H9 (cell line): ENCODE measurements at regions not wholly inside any gene's neighbourhood (a gene's known extent, or its start where the extent isn't known, plus 50 kb on each side); places are given as distances from the start of the nearest gene placed in this dataset.

Experiments
- DNase-seq: peaks from one replicate; pipeline ENCODE4 v3.0.0-alpha.2; 2017
- H2AFZ ChIP-seq: one replicate; pipeline ENCODE4 v1.6.1; 2013; ENCODE audit warnings: mild to moderate bottlenecking, low read length, control low read depth, moderate library complexity
- H2AK5ac ChIP-seq: 2 replicates; pipeline ENCODE4 v1.6.1; 2013; ENCODE audit warnings: low read length, control low read depth, mixed read lengths; ENCODE audit not compliant: insufficient read length
- H2BK120ac ChIP-seq: one replicate; pipeline ENCODE4 v1.6.1; 2013; ENCODE audit warnings: low read depth, mild to moderate bottlenecking, low read length, control low read depth, inconsistent platforms; ENCODE audit not compliant: poor library complexity, severe bottlenecking
- H2BK12ac ChIP-seq: 2 replicates; pipeline ENCODE4 v1.6.1; 2013; ENCODE audit warnings: low read length, control low read depth, mixed read lengths, low read depth; ENCODE audit not compliant: insufficient read length
- H2BK15ac ChIP-seq: 2 replicates; pipeline ENCODE4 v1.6.1; 2013; ENCODE audit warnings: low read depth, low read length, control low read depth
- H2BK20ac ChIP-seq: one replicate; pipeline ENCODE4 v1.6.1; 2013; ENCODE audit warnings: low read depth, mild to moderate bottlenecking, low read length, control low read depth, inconsistent platforms; ENCODE audit not compliant: poor library complexity, severe bottlenecking
- H2BK5ac ChIP-seq: 2 replicates; pipeline ENCODE4 v1.6.1; 2013; ENCODE audit warnings: low read length, control low read depth, mixed read lengths; ENCODE audit not compliant: insufficient read length
- H3K14ac ChIP-seq: 2 replicates; pipeline ENCODE4 v1.6.1; 2013; ENCODE audit warnings: low read length, control low read depth; ENCODE audit not compliant: insufficient read depth
- H3K18ac ChIP-seq: 2 replicates; pipeline ENCODE4 v1.6.1; 2013; ENCODE audit warnings: low read depth, mild to moderate bottlenecking, mixed read lengths, low read length, control low read depth; ENCODE audit not compliant: insufficient read length
- H3K23ac ChIP-seq: 2 replicates; pipeline ENCODE4 v1.6.1; 2013; ENCODE audit warnings: low read length, control low read depth, mixed read lengths, low read depth; ENCODE audit not compliant: insufficient read length
- H3K23me2 ChIP-seq: 2 replicates; pipeline ENCODE4 v1.6.1; 2013; ENCODE audit warnings: low read depth, mild to moderate bottlenecking, mixed read lengths, low read length, control low read depth; ENCODE audit not compliant: insufficient read length, poor library complexity, severe bottlenecking
- H3K27ac ChIP-seq: 2 replicates; pipeline ENCODE4 v1.5.1; 2013; ENCODE audit warnings: low read length, control low read depth, mixed read lengths, low read depth; ENCODE audit not compliant: insufficient read length
- H3K27me3 ChIP-seq: 2 replicates; pipeline ENCODE4 v1.6.1; 2013; ENCODE audit warnings: low read length, control low read depth, inconsistent platforms; ENCODE audit not compliant: insufficient read depth
- H3K4ac ChIP-seq: 2 replicates; pipeline ENCODE4 v1.6.1; 2013; ENCODE audit warnings: low read depth, mild to moderate bottlenecking, control low read depth, inconsistent platforms, low read length, moderate library complexity
- H3K4me1 ChIP-seq: 2 replicates; pipeline ENCODE4 v1.6.1; 2013; ENCODE audit warnings: low read length, control low read depth, inconsistent platforms; ENCODE audit not compliant: insufficient read depth
- H3K4me2 ChIP-seq: 2 replicates; pipeline ENCODE4 v1.6.1; 2013; ENCODE audit warnings: low read length, control low read depth, mixed read lengths; ENCODE audit not compliant: insufficient read length, insufficient read depth
- H3K56ac ChIP-seq: 2 replicates; pipeline ENCODE4 v1.6.1; 2013; ENCODE audit warnings: low read depth, mild to moderate bottlenecking, mixed read lengths, low read length, control low read depth; ENCODE audit not compliant: insufficient read length
- H3K79me1 ChIP-seq: 2 replicates; pipeline ENCODE4 v1.6.1; 2013; ENCODE audit warnings: low read depth, mild to moderate bottlenecking, moderate library complexity, low read length, control low read depth, inconsistent platforms; ENCODE audit not compliant: insufficient read depth, poor library complexity, severe bottlenecking
- H3K79me2 ChIP-seq: 2 replicates; pipeline ENCODE4 v1.6.1; 2013; ENCODE audit warnings: low read length, control low read depth, inconsistent platforms; ENCODE audit not compliant: insufficient read depth
- H3K9ac ChIP-seq: 2 replicates; pipeline ENCODE4 v1.6.1; 2013; ENCODE audit warnings: low read length, control low read depth, mixed read lengths; ENCODE audit not compliant: insufficient read length; ENCODE audit errors: extremely low read depth
- H3K9me3 ChIP-seq: one replicate; pipeline ENCODE4 v1.6.1; 2013; ENCODE audit warnings: low read depth, low read length, inconsistent platforms; ENCODE audit not compliant: control insufficient read depth
- H3T11ph ChIP-seq: one replicate; pipeline ENCODE4 v1.6.1; 2013; ENCODE audit warnings: mild to moderate bottlenecking, low read length, control low read depth, inconsistent platforms
- H4K20me1 ChIP-seq: one replicate; pipeline ENCODE4 v1.6.1; 2013; ENCODE audit not compliant: control insufficient read depth, insufficient read length, insufficient read depth
- H4K5ac ChIP-seq: 2 replicates; pipeline ENCODE4 v1.6.1; 2013; ENCODE audit warnings: low read depth, mild to moderate bottlenecking, mixed read lengths, low read length, control low read depth; ENCODE audit not compliant: insufficient read length
- H4K8ac ChIP-seq: replicated peaks from 2 replicates; pipeline ENCODE4 v1.6.1; 2013; ENCODE audit warnings: low read length, control low read depth, mixed read lengths, low read depth; ENCODE audit not compliant: insufficient read length
- H4K91ac ChIP-seq: 2 replicates; pipeline ENCODE4 v1.6.1; 2013; ENCODE audit warnings: low read depth, mild to moderate bottlenecking, moderate library complexity, mixed read lengths, low read length, control low read depth; ENCODE audit not compliant: insufficient read length
- H3K27ac Mint-ChIP-seq, 3 experiments: 2 replicates in 2 of 3; 3 replicates in 1 of 3; pipeline ENCODE4 v1.8.0; 2020 to 2021; ENCODE audit warnings: mixed read lengths in 3 of 3, mild to moderate bottlenecking in 1 of 3, moderate library complexity in 1 of 3
- H3K27me3 Mint-ChIP-seq: 2 replicates; pipeline ENCODE4 v1.8.0; 2021; ENCODE audit warnings: low read depth, mild to moderate bottlenecking, moderate library complexity, mixed read lengths
- H3K36me3 Mint-ChIP-seq, 3 experiments: 2 replicates in 2 of 3; 3 replicates in 1 of 3; pipeline ENCODE4 v1.8.0; 2020 to 2021; ENCODE audit warnings: low read depth in 3 of 3, mixed read lengths in 3 of 3; ENCODE audit not compliant: insufficient read depth in 1 of 3
- H3K4me1 Mint-ChIP-seq, 2 experiments: 2 replicates each; pipeline ENCODE4 v1.8.0; 2020; ENCODE audit warnings: mixed read lengths in 2 of 2
- H3K4me3 Mint-ChIP-seq, 2 experiments: 2 replicates in 1 of 2; 3 replicates in 1 of 2; pipeline ENCODE4 v1.8.0; 2020 to 2021; ENCODE audit warnings: mild to moderate bottlenecking in 2 of 2, mixed read lengths in 2 of 2, moderate library complexity in 1 of 2
- H3K9me3 Mint-ChIP-seq, 2 experiments: 2 replicates in 1 of 2; 3 replicates in 1 of 2; pipeline ENCODE4 v1.8.0; 2020; ENCODE audit warnings: mild to moderate bottlenecking in 2 of 2, mixed read lengths in 2 of 2, moderate library complexity in 1 of 2
- CTCF ChIP-seq: fragments of 200-600 bp; sonication (generic); conservative IDR thresholded peaks from 3 replicates; pipeline ENCODE4 v1.8.0; 2021; ENCODE audit warnings: antibody characterized with exemption, mild to moderate bottlenecking
- WGBS: extraction: QIAGEN DNeasy Blood & Tissue Kit; methylation state at CpG from one replicate; pipeline ENCODE4 v1.1.7; 2013; ENCODE audit warnings: missing lambda C conversion rate, low lambda C conversion rate, mixed read lengths; ENCODE audit not compliant: insufficient read length; ENCODE audit errors: extremely low coverage; 5-methylcytosine and 5-hydroxymethylcytosine counted together

DNA sequence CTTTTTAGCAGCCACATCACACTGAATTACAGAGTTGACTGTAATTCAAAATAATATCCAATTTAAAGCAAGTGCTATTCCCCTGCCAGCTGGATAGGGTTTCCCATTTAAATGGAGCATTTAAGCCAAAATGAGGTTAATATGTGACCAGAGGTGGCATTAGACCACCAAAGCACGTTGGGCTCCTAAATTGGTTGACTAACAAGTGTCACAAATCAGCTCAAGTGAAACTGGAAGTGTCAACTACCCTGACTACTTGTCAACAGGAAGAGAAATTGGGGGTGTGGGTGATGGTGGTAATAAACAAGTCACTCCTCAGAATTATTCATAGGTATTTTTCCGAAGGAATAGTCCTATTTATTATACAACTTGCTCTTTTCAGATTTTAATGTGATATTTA is 609.6 kb upstream of the TLE4 start:
- no peak overlapping the region for H3K56ac ChIP-seq
- H3K9me3 Mint-ChIP-seq = no peaks in the 10 kb centered on the region; a peak in 2 of 5 replicates
- no peak for TF ChIP-seq CTCF
- no peak overlapping the region for H3K27ac ChIP-seq
- no peak overlapping the region for H3K18ac ChIP-seq
- no peaks in the 10 kb centered on the region for H3K4me1 ChIP-seq
- H2AFZ ChIP-seq = no peak overlapping the region
- H3K79me2 ChIP-seq = no peaks in the 10 kb centered on the region
- DNase-seq = no peak
- no peak overlapping the region for H3T11ph ChIP-seq
- H3K4me2 ChIP-seq = no peak overlapping the region
- H2BK20ac ChIP-seq = no peak overlapping the region
- H4K8ac ChIP-seq = no peak overlapping the region
- H2AK5ac ChIP-seq = no peak overlapping the region
- H3K4ac ChIP-seq = no peak overlapping the region
- no peak overlapping the region for H3K9ac ChIP-seq
- no peak overlapping the region for H3K23ac ChIP-seq
- H4K20me1 ChIP-seq = no peaks in the 10 kb centered on the region
- no peaks in the 10 kb centered on the region for H3K9me3 ChIP-seq
- no peak overlapping the region for H2BK5ac ChIP-seq
- H2BK15ac ChIP-seq = no peak overlapping the region
- no peaks in the 10 kb centered on the region for H3K27me3 ChIP-seq
- no peak overlapping the region for H4K5ac ChIP-seq
- H3K27me3 Mint-ChIP-seq = no peaks in the 10 kb centered on the region
- H4K91ac ChIP-seq = no peak overlapping the region
- H3K4me3 Mint-ChIP-seq = no peak overlapping the region
- H2BK12ac ChIP-seq = no peak overlapping the region
- H3K4me1 Mint-ChIP-seq = peaks cover 0 to 5% of the 10 kb centered on the region in 2 experiments; a peak in 1 of 4 replicates
- H3K14ac ChIP-seq = no peak overlapping the region
- no peak overlapping the region for H2BK120ac ChIP-seq
- H3K23me2 ChIP-seq = no peaks in the 10 kb centered on the region
- no peaks in the 10 kb centered on the region; a peak in 1 of 7 replicates for H3K36me3 Mint-ChIP-seq
- WGBS = no CpG with 5 or more reads among the region's 2 CpGs
- no peaks in the 10 kb centered on the region for H3K79me1 ChIP-seq
- H3K27ac Mint-ChIP-seq = no peak overlapping the region
